Vagina (tissue), 2 donors: ENCODE measurements at regions not wholly inside any gene's neighbourhood (a gene's known extent, or its start where the extent isn't known, plus 50 kb on each side); places are given as distances from the start of the nearest gene placed in this dataset.

Source experiments
- POLR2A ChIP-seq, 2 donors: fragments of 450-650 bp; IDR thresholded peaks; one replicate each; pipeline ENCODE4 v1.6.1; 2017; ENCODE audit warnings: antibody characterized with exemption in 2 of 2, mild to moderate bottlenecking in 2 of 2, moderate library complexity in 2 of 2
- TF ChIP-seq, protein P1 (sequence below), 3 experiments: fragments of 450-650 bp in 2 of 3; fragments of 200-600 bp in 1 of 3; sonication (generic) in 1 of 3; IDR thresholded peaks; one replicate each; pipeline ENCODE4 v1.5.1; 2017 to 2019; ENCODE audit warnings: antibody characterized with exemption in 3 of 3, mild to moderate bottlenecking in 2 of 3, moderate library complexity in 2 of 3

DNA sequence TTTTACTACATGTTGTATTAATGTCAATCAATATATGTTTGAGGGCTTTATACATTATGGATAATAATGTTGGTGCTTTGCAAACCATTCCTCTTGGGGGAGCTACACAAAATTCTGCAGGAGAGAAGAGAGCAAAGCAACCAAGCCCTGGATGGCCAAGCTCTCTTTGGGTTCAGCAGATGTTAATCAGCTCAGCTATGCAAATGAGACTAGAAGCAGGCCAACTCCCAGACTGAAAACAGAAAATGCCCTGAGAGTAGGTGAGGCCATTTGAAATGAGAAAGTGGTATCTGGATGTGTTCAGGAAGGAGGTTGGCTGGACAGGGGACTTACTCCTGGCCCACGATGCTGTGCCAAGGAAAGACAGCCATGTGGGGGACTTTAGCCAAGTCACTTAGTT, 387.0 kb downstream of the BCOR start:
- TF ChIP-seq, protein P1, sequence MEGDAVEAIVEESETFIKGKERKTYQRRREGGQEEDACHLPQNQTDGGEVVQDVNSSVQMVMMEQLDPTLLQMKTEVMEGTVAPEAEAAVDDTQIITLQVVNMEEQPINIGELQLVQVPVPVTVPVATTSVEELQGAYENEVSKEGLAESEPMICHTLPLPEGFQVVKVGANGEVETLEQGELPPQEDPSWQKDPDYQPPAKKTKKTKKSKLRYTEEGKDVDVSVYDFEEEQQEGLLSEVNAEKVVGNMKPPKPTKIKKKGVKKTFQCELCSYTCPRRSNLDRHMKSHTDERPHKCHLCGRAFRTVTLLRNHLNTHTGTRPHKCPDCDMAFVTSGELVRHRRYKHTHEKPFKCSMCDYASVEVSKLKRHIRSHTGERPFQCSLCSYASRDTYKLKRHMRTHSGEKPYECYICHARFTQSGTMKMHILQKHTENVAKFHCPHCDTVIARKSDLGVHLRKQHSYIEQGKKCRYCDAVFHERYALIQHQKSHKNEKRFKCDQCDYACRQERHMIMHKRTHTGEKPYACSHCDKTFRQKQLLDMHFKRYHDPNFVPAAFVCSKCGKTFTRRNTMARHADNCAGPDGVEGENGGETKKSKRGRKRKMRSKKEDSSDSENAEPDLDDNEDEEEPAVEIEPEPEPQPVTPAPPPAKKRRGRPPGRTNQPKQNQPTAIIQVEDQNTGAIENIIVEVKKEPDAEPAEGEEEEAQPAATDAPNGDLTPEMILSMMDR (IDR thresholded peaks at IDR 0.05) = no peak
- TF ChIP-seq POLR2A (IDR thresholded peaks at IDR 0.05) = no peak
